ENCODE measurements at regions not wholly inside any gene's neighbourhood (a gene's known extent, or its start where the extent isn't known, plus 50 kb on each side); places are given as distances from the start of the nearest gene placed in this dataset.

GRCh38 chr1:221032637-221033280 is 153.5 kb downstream of the HLX start:
- Histone ChIP-seq H3K9ac (ENCODE audit: extremely low read depth, low read length, poor library complexity, severe bottlenecking) (no peak overlapping the region), H3K27ac (ENCODE audit: low read depth, low read length) (no peak overlapping the region), H3K27me3 (ENCODE audit: control insufficient read depth, insufficient read depth, low read length, poor library complexity, severe bottlenecking) (no peaks in the 10 kb centered on the region), H3K36me3 (ENCODE audit: control insufficient read depth, insufficient read depth, low read length) (no peaks in the 10 kb centered on the region), H3K9me3 (ENCODE audit: control insufficient read depth, low read length) (no peaks in the 10 kb centered on the region), H3K4me3 (ENCODE audit: low read length) (no peak overlapping the region), H3K4me1 (ENCODE audit: control insufficient read depth, insufficient read depth, low read length) (no peaks in the 10 kb centered on the region)
- Mint-ChIP-seq H3K36me3 (ENCODE audit: low read depth) (no peaks in the 10 kb centered on the region), H3K27me3 (ENCODE audit: insufficient read depth) (peaks cover 2% of the 10 kb centered on the region), H3K4me3 (no peak overlapping the region), H3K4me1 (no peaks in the 10 kb centered on the region), H3K9me3 (no peaks in the 10 kb centered on the region), H3K27ac (no peak overlapping the region)
- TF ChIP-seq CTCF (conservative IDR thresholded peaks at IDR 0.05): peak; percentile 19
- WGBS, 2 experiments (ENCODE audit: insufficient coverage in 1 of 2, insufficient read length in 1 of 2): 96 to 100% methylated on average over 1 to 2 of the region's 2 CpGs
- no peak for DNase-seq

DNA sequence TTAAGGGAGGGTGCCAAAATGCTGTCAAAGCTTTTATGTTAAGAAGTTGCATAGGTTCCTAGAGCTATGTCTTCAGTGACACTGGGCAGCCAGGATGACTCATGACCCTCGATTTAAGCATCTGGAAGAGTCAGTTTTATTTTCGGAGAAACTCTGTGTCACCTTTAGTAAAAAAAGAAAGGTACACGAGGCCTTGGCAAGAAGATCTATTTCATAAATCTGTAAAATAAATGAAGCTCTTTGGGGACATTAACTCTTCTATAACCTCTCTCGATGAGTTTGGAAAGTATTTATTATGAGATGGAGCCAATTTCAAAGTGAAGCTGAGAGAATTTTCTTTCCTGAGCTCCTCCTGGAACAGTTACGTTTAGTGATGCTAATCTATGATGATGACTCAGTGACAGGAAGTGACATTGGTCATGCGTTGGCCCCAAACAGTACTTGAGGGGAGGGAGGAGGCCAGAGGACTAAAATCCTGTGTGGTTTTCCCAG is 156.5 kb downstream of the HLX start:
- DNase-seq: no peak
- H3K36me3 Mint-ChIP-seq (ENCODE audit: low read depth): no peaks in the 10 kb centered on the region
- peaks cover 2% of the 10 kb centered on the region for H3K27me3 Mint-ChIP-seq (ENCODE audit: insufficient read depth)
- no peak overlapping the region for H3K4me3 Mint-ChIP-seq
- H3K9me3 Mint-ChIP-seq: peaks cover 2% of the 10 kb centered on the region
- Histone ChIP-seq H3K27me3 (ENCODE audit: control insufficient read depth, insufficient read depth, low read length, poor library complexity, severe bottlenecking) (no peaks in the 10 kb centered on the region), H3K9ac (ENCODE audit: extremely low read depth, low read length, poor library complexity, severe bottlenecking) (no peak overlapping the region), H3K4me1 (ENCODE audit: control insufficient read depth, insufficient read depth, low read length) (no peaks in the 10 kb centered on the region), H3K4me3 (ENCODE audit: low read length) (no peak overlapping the region), H3K9me3 (ENCODE audit: control insufficient read depth, low read length) (no peaks in the 10 kb centered on the region), H3K27ac (ENCODE audit: low read depth, low read length) (no peak overlapping the region), H3K36me3 (ENCODE audit: control insufficient read depth, insufficient read depth, low read length) (no peaks in the 10 kb centered on the region)
- H3K27ac Mint-ChIP-seq: no peak overlapping the region
- WGBS, 2 experiments (ENCODE audit: insufficient coverage in 1 of 2, insufficient read length in 1 of 2): 76 to 80% methylated on average over 6 of the region's 6 CpGs
- H3K4me1 Mint-ChIP-seq: no peaks in the 10 kb centered on the region
- no peak for TF ChIP-seq CTCF (conservative IDR thresholded peaks at IDR 0.05)

DNA sequence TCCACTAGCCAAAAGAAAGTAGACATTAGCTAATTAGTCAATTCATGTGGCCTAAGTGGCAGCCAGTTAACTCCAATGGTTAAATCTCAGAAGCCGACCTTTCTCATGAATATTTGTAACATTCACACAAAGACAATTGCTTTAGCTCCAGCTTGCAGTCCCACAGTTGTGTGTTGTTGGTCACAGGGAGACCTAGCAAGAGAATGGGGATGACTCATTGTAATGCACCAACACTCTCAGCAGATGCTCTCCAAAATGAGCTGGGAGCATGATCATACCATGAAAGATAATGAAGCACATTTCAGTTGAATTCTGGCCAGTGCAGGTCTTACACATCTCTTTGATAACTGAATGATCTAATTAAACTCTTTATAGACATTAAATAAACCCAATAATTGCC is 160.4 kb downstream of the HLX start:
- Histone ChIP-seq H3K27me3 (ENCODE audit: control insufficient read depth, insufficient read depth, low read length, poor library complexity, severe bottlenecking) (no peaks in the 10 kb centered on the region), H3K36me3 (ENCODE audit: control insufficient read depth, insufficient read depth, low read length) (no peaks in the 10 kb centered on the region), H3K9me3 (ENCODE audit: control insufficient read depth, low read length) (no peaks in the 10 kb centered on the region), H3K9ac (ENCODE audit: extremely low read depth, low read length, poor library complexity, severe bottlenecking) (no peak overlapping the region), H3K4me3 (ENCODE audit: low read length) (no peak overlapping the region), H3K4me1 (ENCODE audit: control insufficient read depth, insufficient read depth, low read length) (no peaks in the 10 kb centered on the region), H3K27ac (ENCODE audit: low read depth, low read length) (no peak overlapping the region)
- DNase-seq: no peak
- TF ChIP-seq CTCF (conservative IDR thresholded peaks at IDR 0.05): no peak
- H3K4me1 Mint-ChIP-seq: no peaks in the 10 kb centered on the region
- WGBS, 2 experiments (ENCODE audit: insufficient coverage in 1 of 2, insufficient read length in 1 of 2): 76% methylated on average over 1 of the region's 1 CpG; no CpG with 5 or more reads in 1 of the 2 experiments
- H3K9me3 Mint-ChIP-seq: peaks cover 2% of the 10 kb centered on the region
- no peak overlapping the region for H3K27ac Mint-ChIP-seq
- no peaks in the 10 kb centered on the region for H3K36me3 Mint-ChIP-seq (ENCODE audit: low read depth)
- peaks cover 2% of the 10 kb centered on the region for H3K27me3 Mint-ChIP-seq (ENCODE audit: insufficient read depth)
- H3K4me3 Mint-ChIP-seq: no peak overlapping the region
